PC-3 (cell line): ENCODE measurements at regions not wholly inside any gene's neighbourhood (a gene's known extent, or its start where the extent isn't known, plus 50 kb on each side); places are given as distances from the start of the nearest gene placed in this dataset.
A peak's percentile ranks its signal among the peaks of the same experiment; 100 is the strongest.

ENCODE experiments used
- ATAC-seq: fragments of 200-7000 bp; cut with Tn5 transposase; 2 replicates; pipeline ENCODE4 v1.9.1; 2020; ENCODE audit warnings: mild to moderate bottlenecking, moderate library complexity
- BruUV-seq: library from RNA; stranded (reverse); fragments of 400-500 nt; replicated peaks from 2 replicates; lab custom pipeline; 2021; lab: Mats Ljungman, UMichigan
- CTCF ChIA-PET: fragments of 300-600 bp; sonication (Branson Sonifier 250); formaldehyde crosslinking; loops from one replicate; lab custom pipeline; 2022; ENCODE audit warnings: antibody characterized with exemption; lab: Charles Lee
- POLR2A ChIA-PET: fragments of 300-600 bp; sonication (Branson Sonifier 250); formaldehyde crosslinking; loops from one replicate; lab custom pipeline; 2022; ENCODE audit warnings: antibody characterized with exemption; ENCODE audit not compliant: unreplicated experiment; lab: Charles Lee
- DNase-seq: peaks from one replicate; pipeline ENCODE4 v3.0.0-alpha.2; 2015
- H2AFZ ChIP-seq: fragments of 300-600 bp; sonication (generic); 2 replicates; pipeline ENCODE4 v1.6.0; 2016; ENCODE audit warnings: antibody characterized with exemption, low read length
- H3F3A ChIP-seq: fragments of 300-600 bp; sonication (generic); one replicate; pipeline ENCODE4 v1.6.0; 2017; ENCODE audit warnings: antibody characterized with exemption, low read length, control low read depth, mild to moderate bottlenecking; ENCODE audit not compliant: unreplicated experiment
- H3K27ac ChIP-seq: fragments of 300-600 bp; sonication (generic); 2 replicates; pipeline ENCODE4 v1.5.1; 2016; ENCODE audit warnings: mild to moderate bottlenecking, low read length
- H3K27me3 ChIP-seq: fragments of 300-600 bp; sonication (generic); 2 replicates; pipeline ENCODE4 v1.6.1; 2016; ENCODE audit warnings: low read length, mixed read lengths
- H3K36me3 ChIP-seq: fragments of 300-600 bp; sonication (generic); 2 replicates; pipeline ENCODE4 v1.6.1; 2016; ENCODE audit warnings: low read depth, mixed run types, low read length, mixed read lengths
- H3K4me1 ChIP-seq: fragments of 300-600 bp; sonication (generic); 2 replicates; pipeline ENCODE4 v1.5.1; 2016; ENCODE audit warnings: low read length; ENCODE audit not compliant: insufficient read depth
- H3K4me2 ChIP-seq: fragments of 300-600 bp; sonication (generic); 2 replicates; pipeline ENCODE4 v1.6.0; 2016; ENCODE audit warnings: low read length
- H3K4me3 ChIP-seq: fragments of 300-600 bp; sonication (generic); 2 replicates; pipeline ENCODE4 v1.5.1; 2016; ENCODE audit warnings: mild to moderate bottlenecking, low read length, mixed read lengths
- H3K79me2 ChIP-seq: fragments of 300-600 bp; sonication (generic); 2 replicates; pipeline ENCODE4 v1.6.1; 2017; ENCODE audit warnings: low read length, mixed read lengths
- H3K9ac ChIP-seq: fragments of 300-600 bp; sonication (generic); 2 replicates; pipeline ENCODE4 v1.6.0; 2016; ENCODE audit warnings: mild to moderate bottlenecking, low read length
- H3K9me2 ChIP-seq: fragments of 300-600 bp; sonication (generic); replicated peaks from 2 replicates; pipeline ENCODE4 v1.6.1; 2016; ENCODE audit warnings: mixed run types, low read length, mixed read lengths
- H3K9me3 ChIP-seq: fragments of 300-600 bp; sonication (generic); 2 replicates; pipeline ENCODE4 v1.6.1; 2016; ENCODE audit warnings: low read length, mixed read lengths
- H4K20me1 ChIP-seq: fragments of 300-600 bp; sonication (generic); 2 replicates; pipeline ENCODE4 v1.6.1; 2016; ENCODE audit warnings: low read length, mixed read lengths
- CTCF ChIP-seq: fragments of 300-600 bp; sonication (generic); conservative IDR thresholded peaks from 2 replicates; pipeline ENCODE4 v1.5.1; 2017; ENCODE audit warnings: antibody characterized with exemption, low read depth, mild to moderate bottlenecking, low read length
- EZH2 ChIP-seq: fragments of 300-600 bp; sonication (generic); IDR thresholded peaks from one replicate; pipeline ENCODE4 v1.6.1; 2017; ENCODE audit warnings: antibody characterized with exemption, mild to moderate bottlenecking, low read length; ENCODE audit not compliant: unreplicated experiment
- EZH2phosphoT487 ChIP-seq: fragments of 300-600 bp; sonication (generic); IDR thresholded peaks from 2 replicates; pipeline ENCODE4 v1.6.1; 2018; ENCODE audit warnings: mild to moderate bottlenecking, antibody characterized with exemption, low read length, borderline replicate concordance
- intact Hi-C: fragments of 100-400 bp; cut with micrococcal nuclease; formaldehyde crosslinking; loops from 2 replicates; pipeline ENCODE4 v1.9.0; 2023

- POLR2A ChIA-PET, result interaction anchor here (0.6 kb wide), 1 partner anchor 197 kb away, joined by 18 read pairs; no protein-coding TSS in a partner anchor
- Histone ChIP-seq H3K4me2 (no peak overlapping the region), H3K4me1 (peaks cover 21% of the 10 kb centered on the region), H3K9ac (peak overlapping the region; percentile 65), H3K4me3 (no peak overlapping the region), H3K27ac (peak overlapping the region; percentile 78), H3K27me3 (no peaks in the 10 kb centered on the region), H3K9me3 (no peaks in the 10 kb centered on the region), H3F3A (no peaks in the 10 kb centered on the region), H4K20me1 (no peaks in the 10 kb centered on the region), H3K79me2 (no peaks in the 10 kb centered on the region), H3K9me2 (no peaks in the 10 kb centered on the region), H3K36me3 (no peaks in the 10 kb centered on the region), H2AFZ (no peak overlapping the region)
- TF ChIP-seq CTCF (no peak), EZH2 (no peak), EZH2phosphoT487 (no peak)
- intact Hi-C loops, result no loop called here
- BruUV-seq, result no TSS peak
- ATAC-seq, result no peak
- CTCF ChIA-PET, result no interaction called here
- DNase-seq, result no peak
Measured at GRCh38 chr13:44237881-44238421, 135.7 kb upstream of the SERP2 start.

- H2AFZ ChIP-seq, result no peak overlapping the region
Measured at GRCh38 chr13:44240611-44241145, 132.9 kb upstream of the SERP2 start.

More at GRCh38 chr13:44240611-44241145, 132.9 kb upstream of the SERP2 start:
- Histone ChIP-seq H3K36me3 (no peaks in the 10 kb centered on the region), H3K4me2 (no peak overlapping the region), H3K79me2 (no peaks in the 10 kb centered on the region), H3K9me2 (no peaks in the 10 kb centered on the region), H3K9ac (no peak overlapping the region), H3K27me3 (no peaks in the 10 kb centered on the region), H3K27ac (no peak overlapping the region), H3F3A (no peaks in the 10 kb centered on the region), H4K20me1 (no peaks in the 10 kb centered on the region), H3K4me1 (peaks cover 38% of the 10 kb centered on the region), H3K9me3 (no peaks in the 10 kb centered on the region), H3K4me3 (no peak overlapping the region)
- TF ChIP-seq CTCF (no peak), EZH2 (no peak), EZH2phosphoT487 (no peak)
- DNase-seq, result no peak
- no TSS peak for BruUV-seq
- ChIA-PET CTCF (no interaction called here), POLR2A (interaction anchor here (0.5 kb wide), 1 partner anchor 91 kb away, joined by 6 read pairs; no protein-coding TSS in a partner anchor)
- ATAC-seq, result no peak
- intact Hi-C loops, result no loop called here
